Kasumi-1 (cell line): ENCODE measurements at regions not wholly inside any gene's neighbourhood (a gene's known extent, or its start where the extent isn't known, plus 50 kb on each side); places are given as distances from the start of the nearest gene placed in this dataset.

Source experiments
- DNase-seq, 2 experiments: peaks; one replicate each; lab custom pipeline; 2025; lab: John Stamatoyannopoulos, UW

- DNase-seq: no peak
Measured at GRCh38 chr10:2445370-2445769, 622.0 kb upstream of the PFKP start.

GRCh38 chr10:2439983-2440382, 627.4 kb upstream of the PFKP start:
- no peak for DNase-seq

- no peak for DNase-seq
Measured at GRCh38 chr10:2439000-2439399, 628.3 kb upstream of the PFKP start.

GRCh38 chr10:2438248-2438939, 629.0 kb upstream of the PFKP start:
- no peak for DNase-seq

GRCh38 chr10:2436933-2437332, 630.4 kb upstream of the PFKP start:
- no peak for DNase-seq

GRCh38 chr10:2431961-2432360, 635.4 kb upstream of the PFKP start:
- no peak for DNase-seq

- no peak for DNase-seq
Measured at GRCh38 chr10:2427412-2427811, 639.9 kb upstream of the PFKP start.

- DNase-seq: no peak
Measured at GRCh38 chr10:2425320-2425719, 642.0 kb upstream of the PFKP start.

GRCh38 chr10:2414562-2414961, 652.8 kb upstream of the PFKP start:
- no peak for DNase-seq

- no peak for DNase-seq
Measured at GRCh38 chr10:2414039-2414438, 653.3 kb upstream of the PFKP start.

- no peak for DNase-seq
Measured at GRCh38 chr10:2410049-2410448, 657.3 kb upstream of the PFKP start.

- no peak for DNase-seq
Measured at GRCh38 chr10:2401459-2401858, 664.1 kb upstream of the ADARB2 start.

GRCh38 chr10:2399482-2399881, 662.2 kb upstream of the ADARB2 start:
- DNase-seq: no peak

GRCh38 chr10:2392145-2392812, 655.0 kb upstream of the ADARB2 start:
- peak in 1 of 2 experiments; percentile 4 for DNase-seq

GRCh38 chr10:2387672-2388071, 650.3 kb upstream of the ADARB2 start:
- no peak for DNase-seq

- no peak for DNase-seq
Measured at GRCh38 chr10:2387261-2387660, 649.9 kb upstream of the ADARB2 start.

GRCh38 chr10:2380218-2380617, 642.9 kb upstream of the ADARB2 start:
- no peak for DNase-seq

- no peak for DNase-seq
Measured at GRCh38 chr10:2367083-2367482, 629.8 kb upstream of the ADARB2 start.

GRCh38 chr10:2366264-2366931, 629.1 kb upstream of the ADARB2 start:
- DNase-seq: no peak

- DNase-seq: no peak
Measured at GRCh38 chr10:2362331-2362730, 625.0 kb upstream of the ADARB2 start.

- DNase-seq: no peak
Measured at GRCh38 chr10:2358586-2358985, 621.3 kb upstream of the ADARB2 start.

- DNase-seq: no peak
Measured at GRCh38 chr10:2356670-2357069, 619.3 kb upstream of the ADARB2 start.

- DNase-seq: no peak
Measured at GRCh38 chr10:2351566-2351965, 614.2 kb upstream of the ADARB2 start.
